Left cardiac atrium (tissue), 4 donors: ENCODE measurements at regions not wholly inside any gene's neighbourhood (a gene's known extent, or its start where the extent isn't known, plus 50 kb on each side); places are given as distances from the start of the nearest gene placed in this dataset.

ENCODE experiments used
- ATAC-seq, 2 donors: fragments of 200-7000 bp; cut with Tn5 transposase; one replicate each; pipeline ENCODE4 v1.9.1; 2020; ENCODE audit warnings: mild to moderate bottlenecking in 2 of 2, moderate library complexity in 2 of 2
- DNase-seq: peaks from one replicate; pipeline ENCODE4 v3.0.0-alpha.2; 2020
- intact Hi-C, 2 donors: fragments of 100-400 bp; cut with DNase I; formaldehyde crosslinking; loops; one replicate each; pipeline versions ENCODE4 v1.14.1 to v1.15.1; 2022 to 2023
- donor health status: DM: no; HTN: yes; CAD: no.
- donor health status: DM: no; HTN: yes; CAD: no; lungs with severe emphysema.
- donor health status: DM: yes; HTN: yes; CAD: no.
- donor health status: Dilated cardiomyopathy.

- DNase-seq (no peak), ATAC-seq (no peak)
- intact Hi-C loops = no loop called here
These were observed 209.7 kb downstream of the SH3BP4 start for GRCh38 chr2:235161565-235161964.

GRCh38 chr2:235162082-235162836, 210.4 kb downstream of the SH3BP4 start:
- ATAC-seq (no peak), DNase-seq (no peak)
- intact Hi-C loops = no loop called here

GRCh38 chr2:235162837-235163197, 211.0 kb downstream of the SH3BP4 start:
- ATAC-seq = no peak
- DNase-seq = no peak
- intact Hi-C loops = no loop called here

- intact Hi-C loops = no loop called here
- no peak for DNase-seq
- ATAC-seq = no peak
These were observed 213.3 kb downstream of the SH3BP4 start for GRCh38 chr2:235165136-235165535.

- intact Hi-C loops = no loop called here
- no peak for ATAC-seq
- DNase-seq = no peak
These were observed 213.8 kb downstream of the SH3BP4 start for GRCh38 chr2:235165631-235166030.

- intact Hi-C loops = no loop called here
- DNase-seq (no peak), ATAC-seq (no peak)
These were observed 216.6 kb downstream of the SH3BP4 start for GRCh38 chr2:235168174-235168979.

GRCh38 chr2:235170016-235170415, 218.2 kb downstream of the SH3BP4 start:
- ATAC-seq (peak in 1 of 2 donors; percentile 47), DNase-seq (no peak)
- intact Hi-C loops = no loop called here

- peak; percentile 31 for DNase-seq
- intact Hi-C loops = no loop called here
- ATAC-seq = peak; percentile 57 to 61
These were observed 219.0 kb downstream of the SH3BP4 start for GRCh38 chr2:235170536-235171521.

GRCh38 chr2:235171550-235172031, 219.8 kb downstream of the SH3BP4 start:
- no peak for DNase-seq
- intact Hi-C loops = no loop called here
- peak; percentile 50 to 56 for ATAC-seq

- no peak for DNase-seq
- ATAC-seq = no peak
- intact Hi-C loops = no loop called here
These were observed 228.8 kb downstream of the SH3BP4 start for GRCh38 chr2:235180642-235181041.

- intact Hi-C loops = no loop called here
- no peak for ATAC-seq
- no peak for DNase-seq
These were observed 232.0 kb downstream of the SH3BP4 start for GRCh38 chr2:235183786-235184185.

GRCh38 chr2:235187806-235188205, 236.0 kb downstream of the SH3BP4 start:
- intact Hi-C loops = no loop called here
- no peak for DNase-seq
- ATAC-seq = no peak

- DNase-seq (no peak), ATAC-seq (no peak)
- intact Hi-C loops = no loop called here
These were observed 239.7 kb downstream of the SH3BP4 start for GRCh38 chr2:235191486-235191885.

- ATAC-seq (peak; percentile 30 to 58), DNase-seq (peak; percentile 35)
- intact Hi-C loops = no loop called here
These were observed 240.2 kb downstream of the SH3BP4 start for GRCh38 chr2:235191978-235192377.

- DNase-seq = no peak
- intact Hi-C loops = no loop called here
- no peak for ATAC-seq
These were observed 242.5 kb downstream of the SH3BP4 start for GRCh38 chr2:235194351-235194750.

GRCh38 chr2:235194836-235195235, 243.0 kb downstream of the SH3BP4 start:
- DNase-seq (no peak), ATAC-seq (no peak)
- intact Hi-C loops = no loop called here

- intact Hi-C loops = no loop called here
- ATAC-seq (no peak), DNase-seq (no peak)
These were observed 244.1 kb downstream of the SH3BP4 start for GRCh38 chr2:235195921-235196320.

- intact Hi-C loops = no loop called here
- ATAC-seq = no peak
- DNase-seq = no peak
These were observed 247.3 kb downstream of the SH3BP4 start for GRCh38 chr2:235199128-235199527.

GRCh38 chr2:235200216-235200615, 248.4 kb downstream of the SH3BP4 start:
- intact Hi-C loops = no loop called here
- no peak for ATAC-seq
- no peak for DNase-seq
